T-cell (primary cell): ENCODE measurements at regions not wholly inside any gene's neighbourhood (a gene's known extent, or its start where the extent isn't known, plus 50 kb on each side); places are given as distances from the start of the nearest gene placed in this dataset.

Experiments used
- ATAC-seq, 4 experiments: fragments of 200-7000 bp in 3 of 4; fragments of 150-1000 bp in 1 of 4; cut with Tn5 transposase; replicated peaks in 1 of 4; 1 replicate in 3 of 4; 2 replicates in 1 of 4; pipeline ENCODE4 v1.10.0; 2021; ENCODE audit warnings: moderate library complexity in 3 of 4, mild to moderate bottlenecking in 2 of 4, moderate number of reproducible peaks in 1 of 4
- CTCF ChIA-PET, 2 donors: fragments of 300-600 bp; sonication (Branson Sonifier 250); formaldehyde crosslinking; loops; one replicate each; lab custom pipeline; 2022; ENCODE audit warnings: antibody characterized with exemption in 2 of 2; lab: Charles Lee
- POLR2A ChIA-PET, 2 donors: fragments of 300-600 bp; sonication (Branson Sonifier 250); formaldehyde crosslinking; loops; one replicate each; lab custom pipeline; 2022; ENCODE audit warnings: antibody characterized with exemption in 2 of 2; lab: Charles Lee
- DNase-seq, 35 experiments: peaks; one replicate each; pipeline versions ENCODE4 v3.0.0 to v3.0.0-alpha.2; 2013 to 2023
- H3K27ac ChIP-seq: one replicate; pipeline ENCODE4 v1.5.1; 2013; ENCODE audit warnings: low read length
- H3K27me3 ChIP-seq, 2 experiments: replicated peaks in 1 of 2; 1 replicate in 1 of 2; 2 replicates in 1 of 2; pipeline versions ENCODE4 v1.6.1 to v1.7.0; 2013; ENCODE audit warnings: low read length in 1 of 2, mixed read lengths in 1 of 2; ENCODE audit not compliant: control insufficient read depth in 2 of 2, insufficient read depth in 2 of 2; ENCODE audit errors: extremely low read depth in 1 of 2
- H3K36me3 ChIP-seq, 2 donors: 1 replicate in 1 of 2; 2 replicates in 1 of 2; pipeline versions ENCODE4 v1.6.1 to v1.7.0; 2013; ENCODE audit warnings: low read length in 1 of 2; ENCODE audit not compliant: control insufficient read depth in 2 of 2, insufficient read depth in 1 of 2; ENCODE audit errors: extremely low read depth in 1 of 2
- H3K4me1 ChIP-seq, 2 experiments: 1 replicate in 1 of 2; 2 replicates in 1 of 2; pipeline versions ENCODE4 v1.6.1 to v1.7.0; 2013; ENCODE audit warnings: low read length in 2 of 2, mixed read lengths in 1 of 2; ENCODE audit not compliant: insufficient read depth in 2 of 2, control insufficient read depth in 1 of 2; ENCODE audit errors: extremely low read depth in 1 of 2
- H3K4me3 ChIP-seq, 2 donors: 1 replicate in 1 of 2; 2 replicates in 1 of 2; pipeline versions ENCODE4 v1.5.1 to v1.7.0; 2013; ENCODE audit warnings: mild to moderate bottlenecking in 2 of 2, low read length in 1 of 2, moderate library complexity in 1 of 2; ENCODE audit not compliant: control insufficient read depth in 1 of 2; ENCODE audit errors: extremely low read depth in 1 of 2
- H3K9me3 ChIP-seq: 2 replicates; pipeline ENCODE4 v1.7.0; 2013
- H3K27ac Mint-ChIP-seq, 2 donors: one replicate each; pipeline ENCODE4 v1.8.0; 2020 to 2021; ENCODE audit warnings: mild to moderate bottlenecking in 2 of 2, mixed read lengths in 2 of 2
- H3K27me3 Mint-ChIP-seq, 2 donors: one replicate each; pipeline ENCODE4 v1.8.0; 2021 to 2022; ENCODE audit warnings: mixed read lengths in 2 of 2
- H3K36me3 Mint-ChIP-seq: one replicate; pipeline ENCODE4 v1.8.0; 2021; ENCODE audit warnings: mixed read lengths
- H3K4me1 Mint-ChIP-seq, 3 donors: one replicate each; pipeline ENCODE4 v1.8.0; 2020 to 2022; ENCODE audit warnings: mixed read lengths in 3 of 3, mild to moderate bottlenecking in 1 of 3
- H3K4me3 Mint-ChIP-seq, 3 donors: one replicate each; pipeline ENCODE4 v1.8.0; 2020 to 2022; ENCODE audit warnings: mild to moderate bottlenecking in 3 of 3, mixed read lengths in 3 of 3, moderate library complexity in 3 of 3
- H3K9me3 Mint-ChIP-seq, 3 donors: one replicate each; pipeline ENCODE4 v1.8.0; 2020 to 2022; ENCODE audit warnings: mixed read lengths in 3 of 3
- WGBS: methylation state at CpG from one replicate; pipeline ENCODE4 v1.1.5; 2013; ENCODE audit warnings: missing lambda C conversion rate; ENCODE audit not compliant: insufficient coverage; 5-methylcytosine and 5-hydroxymethylcytosine counted together

- POLR2A ChIA-PET, result no interaction called here
- no peaks in the 10 kb centered on the region for H3K27me3 ChIP-seq
- no peak overlapping the region for H3K27ac Mint-ChIP-seq
- H3K9me3 ChIP-seq, result no peaks in the 10 kb centered on the region
- no peak overlapping the region for H3K27ac ChIP-seq
- 57% methylated on average over 3 of the region's 5 CpGs for WGBS
- no peaks in the 10 kb centered on the region for H3K4me1 Mint-ChIP-seq
- H3K36me3 ChIP-seq, result no peaks in the 10 kb centered on the region
- no peaks in the 10 kb centered on the region for H3K36me3 Mint-ChIP-seq
- no peak overlapping the region for H3K4me3 Mint-ChIP-seq
- H3K4me1 ChIP-seq, result no peaks in the 10 kb centered on the region
- ATAC-seq, result no peak
- H3K9me3 Mint-ChIP-seq, result peaks cover 6 to 12% (median 11%) of the 10 kb centered on the region in 3 donors
- CTCF ChIA-PET, result no interaction called here
- H3K27me3 Mint-ChIP-seq, result no peaks in the 10 kb centered on the region
- DNase-seq, result no peak
- H3K4me3 ChIP-seq, result no peak overlapping the region
Observed at GRCh38 chr6:76416821-76417605, 344.6 kb upstream of the IMPG1 start.

GRCh38 chr6:76403064-76403463 lies 330.6 kb upstream of the IMPG1 start:
- Histone ChIP-seq H3K9me3 (no peaks in the 10 kb centered on the region), H3K27ac (no peak overlapping the region), H3K27me3 (no peaks in the 10 kb centered on the region), H3K4me1 (no peaks in the 10 kb centered on the region), H3K4me3 (no peak overlapping the region), H3K36me3 (no peaks in the 10 kb centered on the region)
- no peaks in the 10 kb centered on the region for H3K27me3 Mint-ChIP-seq
- H3K4me3 Mint-ChIP-seq, result no peak overlapping the region
- ChIA-PET POLR2A (no interaction called here), CTCF (no interaction called here)
- H3K27ac Mint-ChIP-seq, result no peak overlapping the region
- H3K36me3 Mint-ChIP-seq, result no peaks in the 10 kb centered on the region
- H3K9me3 Mint-ChIP-seq, result peaks cover 8 to 16% (median 14%) of the 10 kb centered on the region in 3 donors
- ATAC-seq, result no peak
- DNase-seq, result no peak
- no peaks in the 10 kb centered on the region for H3K4me1 Mint-ChIP-seq

- Mint-ChIP-seq H3K4me3 (no peak overlapping the region), H3K9me3 (peaks cover 4 to 15% (median 8%) of the 10 kb centered on the region in 3 donors), H3K27ac (no peak overlapping the region), H3K4me1 (no peaks in the 10 kb centered on the region), H3K36me3 (no peaks in the 10 kb centered on the region), H3K27me3 (no peaks in the 10 kb centered on the region)
- DNase-seq, result no peak
- no peaks in the 10 kb centered on the region for H3K4me1 ChIP-seq
- ChIA-PET CTCF (no interaction called here), POLR2A (no interaction called here)
- WGBS, result no CpG with 5 or more reads among the region's 1 CpG
- H3K27me3 ChIP-seq, result no peaks in the 10 kb centered on the region
- H3K4me3 ChIP-seq, result no peak overlapping the region
- H3K36me3 ChIP-seq, result no peaks in the 10 kb centered on the region
- no peak overlapping the region for H3K27ac ChIP-seq
- ATAC-seq, result no peak
- H3K9me3 ChIP-seq, result no peaks in the 10 kb centered on the region
Observed at GRCh38 chr6:76397966-76398365, 325.5 kb upstream of the IMPG1 start.

- ATAC-seq (no peak), DNase-seq (no peak)
- WGBS, result no CpG with 5 or more reads among the region's 1 CpG
Observed at GRCh38 chr6:76382201-76382600, 309.7 kb upstream of the IMPG1 start.

GRCh38 chr6:76381612-76382011 lies 309.1 kb upstream of the IMPG1 start:
- Histone ChIP-seq H3K9me3 (no peaks in the 10 kb centered on the region), H3K4me1 (no peaks in the 10 kb centered on the region), H3K36me3 (no peaks in the 10 kb centered on the region), H3K4me3 (no peak overlapping the region), H3K27me3 (no peaks in the 10 kb centered on the region), H3K27ac (no peak overlapping the region)
- ChIA-PET POLR2A (no interaction called here), CTCF (no interaction called here)
- Mint-ChIP-seq H3K27me3 (no peaks in the 10 kb centered on the region), H3K9me3 (peaks cover 17 to 43% (median 27%) of the 10 kb centered on the region in 3 donors), H3K4me1 (no peaks in the 10 kb centered on the region), H3K36me3 (no peaks in the 10 kb centered on the region), H3K27ac (no peak overlapping the region), H3K4me3 (no peak overlapping the region)
- DNase-seq (no peak), ATAC-seq (no peak)
- 48% methylated on average over 2 of the region's 2 CpGs for WGBS

More at GRCh38 chr6:76382201-76382600, 309.7 kb upstream of the IMPG1 start:
- Histone ChIP-seq H3K27me3 (no peaks in the 10 kb centered on the region), H3K36me3 (no peaks in the 10 kb centered on the region), H3K27ac (no peak overlapping the region), H3K9me3 (no peaks in the 10 kb centered on the region), H3K4me1 (no peaks in the 10 kb centered on the region), H3K4me3 (no peak overlapping the region)
- no peaks in the 10 kb centered on the region for H3K27me3 Mint-ChIP-seq
- H3K9me3 Mint-ChIP-seq, result peaks cover 18 to 37% (median 25%) of the 10 kb centered on the region in 3 donors
- POLR2A ChIA-PET, result no interaction called here
- H3K27ac Mint-ChIP-seq, result no peak overlapping the region
- CTCF ChIA-PET, result no interaction called here
- H3K4me3 Mint-ChIP-seq, result no peak overlapping the region
- no peaks in the 10 kb centered on the region for H3K36me3 Mint-ChIP-seq
- no peaks in the 10 kb centered on the region for H3K4me1 Mint-ChIP-seq

- POLR2A ChIA-PET, result no interaction called here
- no peak for DNase-seq
- no peak overlapping the region for H3K4me3 Mint-ChIP-seq
- no peaks in the 10 kb centered on the region for H3K4me1 Mint-ChIP-seq
- no peak overlapping the region for H3K27ac Mint-ChIP-seq
- Histone ChIP-seq H3K4me1 (no peaks in the 10 kb centered on the region), H3K27me3 (no peaks in the 10 kb centered on the region), H3K4me3 (no peak overlapping the region), H3K36me3 (no peaks in the 10 kb centered on the region), H3K9me3 (no peaks in the 10 kb centered on the region), H3K27ac (no peak overlapping the region)
- no peaks in the 10 kb centered on the region for H3K36me3 Mint-ChIP-seq
- H3K9me3 Mint-ChIP-seq, result peaks cover 9 to 17% (median 11%) of the 10 kb centered on the region in 3 donors
- no peaks in the 10 kb centered on the region for H3K27me3 Mint-ChIP-seq
- no peak for ATAC-seq
- CTCF ChIA-PET, result no interaction called here
Observed at GRCh38 chr6:76351275-76351674, 278.8 kb upstream of the IMPG1 start.

GRCh38 chr6:76347539-76347938 lies 275.1 kb upstream of the IMPG1 start:
- no peak overlapping the region for H3K4me3 Mint-ChIP-seq
- no peaks in the 10 kb centered on the region for H3K27me3 ChIP-seq
- CTCF ChIA-PET, result no interaction called here
- H3K36me3 Mint-ChIP-seq, result no peaks in the 10 kb centered on the region
- no peak overlapping the region for H3K27ac ChIP-seq
- H3K4me1 Mint-ChIP-seq, result no peaks in the 10 kb centered on the region
- no peaks in the 10 kb centered on the region for H3K27me3 Mint-ChIP-seq
- H3K36me3 ChIP-seq, result no peaks in the 10 kb centered on the region
- H3K9me3 ChIP-seq, result peaks cover 5% of the 10 kb centered on the region
- H3K4me1 ChIP-seq, result no peaks in the 10 kb centered on the region
- POLR2A ChIA-PET, result no interaction called here
- DNase-seq (no peak), ATAC-seq (no peak)
- no peak overlapping the region for H3K4me3 ChIP-seq
- H3K9me3 Mint-ChIP-seq, result peaks cover 9 to 20% (median 17%) of the 10 kb centered on the region in 3 donors
- H3K27ac Mint-ChIP-seq, result no peak overlapping the region
